Tibial nerve (tissue), 4 donors: ENCODE measurements at regions not wholly inside any gene's neighbourhood (a gene's known extent, or its start where the extent isn't known, plus 50 kb on each side); places are given as distances from the start of the nearest gene placed in this dataset.

Experiments used
- DNase-seq, 2 donors: peaks; one replicate each; pipeline ENCODE4 v3.0.0-alpha.2; 2019; ENCODE audit warnings: low spot score in 2 of 2
- H3K27ac ChIP-seq, 4 donors: fragments of 200-600 bp; sonication (generic) in 3 of 4; one replicate each; pipeline ENCODE4 v1.5.1; 2017 to 2019; ENCODE audit warnings: mild to moderate bottlenecking in 1 of 4
- H3K27me3 ChIP-seq, 2 donors: fragments of 200-600 bp; sonication (generic) in 1 of 2; one replicate each; pipeline versions ENCODE4 v1.5.1 to v1.6.0; 2017 to 2019
- H3K36me3 ChIP-seq, 3 donors: fragments of 200-600 bp; sonication (generic); one replicate each; pipeline ENCODE4 v1.5.1; 2018 to 2019
- H3K4me1 ChIP-seq, 4 donors: fragments of 200-600 bp; sonication (generic) in 3 of 4; one replicate each; pipeline ENCODE4 v1.5.1; 2017 to 2019
- H3K4me3 ChIP-seq, 4 donors: fragments of 200-600 bp; sonication (generic) in 3 of 4; one replicate each; pipeline ENCODE4 v1.5.1; 2017 to 2019; ENCODE audit warnings: mild to moderate bottlenecking in 1 of 4, moderate library complexity in 1 of 4
- H3K9me3 ChIP-seq, 4 donors: fragments of 200-600 bp; sonication (generic) in 3 of 4; one replicate each; pipeline ENCODE4 v1.5.1; 2017 to 2019
- EP300 ChIP-seq, 2 donors: sonication (generic); formaldehyde crosslinking; IDR thresholded peaks; one replicate each; pipeline ENCODE4 v1.6.1; 2017; ENCODE audit warnings: antibody characterized with exemption in 2 of 2, mild to moderate bottlenecking in 1 of 2
- POLR2A ChIP-seq, 2 donors: fragments of 450-650 bp; IDR thresholded peaks; one replicate each; pipeline ENCODE4 v1.6.1; 2017; ENCODE audit warnings: antibody characterized with exemption in 2 of 2, mild to moderate bottlenecking in 2 of 2, moderate library complexity in 2 of 2
- WGBS, 2 donors: methylation state at CpG; one replicate each; pipeline ENCODE4 v1.1.5; 2018; 5-methylcytosine and 5-hydroxymethylcytosine counted together
- TF ChIP-seq, protein P1 (sequence below), 5 experiments: fragments of 200-600 bp in 3 of 5; fragments of 450-650 bp in 2 of 5; sonication (generic) in 3 of 5; IDR thresholded peaks; one replicate each; pipeline ENCODE4 v1.5.1; 2016 to 2019; ENCODE audit warnings: antibody characterized with exemption in 5 of 5, mild to moderate bottlenecking in 3 of 5, moderate library complexity in 2 of 5

DNA sequence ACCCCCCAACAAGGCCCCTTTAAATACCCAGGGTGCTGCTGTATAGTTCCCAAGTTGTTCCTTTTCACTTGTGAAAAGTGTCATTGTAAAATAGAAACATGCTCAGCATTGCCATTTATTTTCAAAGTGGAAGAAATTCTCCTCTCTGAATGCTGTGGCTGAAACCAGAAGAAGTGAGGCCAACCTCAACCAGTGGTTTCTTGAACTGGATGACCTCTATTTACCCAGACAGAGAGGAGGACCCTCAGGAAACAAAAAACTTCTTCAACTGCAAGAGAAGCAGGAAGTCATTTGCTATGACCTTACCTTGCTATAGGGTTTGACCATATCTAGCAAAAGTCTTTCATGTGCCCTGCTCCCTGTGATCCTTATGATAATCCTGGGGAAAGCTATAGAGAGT, 209.7 kb upstream of the RARB start:
- Histone ChIP-seq H3K9me3 (no peaks in the 10 kb centered on the region), H3K36me3 (no peaks in the 10 kb centered on the region), H3K27me3 (no peaks in the 10 kb centered on the region), H3K4me3 (no peak overlapping the region), H3K4me1 (no peaks in the 10 kb centered on the region), H3K27ac (no peak overlapping the region)
- DNase-seq, result no peak
- TF ChIP-seq, protein P1, sequence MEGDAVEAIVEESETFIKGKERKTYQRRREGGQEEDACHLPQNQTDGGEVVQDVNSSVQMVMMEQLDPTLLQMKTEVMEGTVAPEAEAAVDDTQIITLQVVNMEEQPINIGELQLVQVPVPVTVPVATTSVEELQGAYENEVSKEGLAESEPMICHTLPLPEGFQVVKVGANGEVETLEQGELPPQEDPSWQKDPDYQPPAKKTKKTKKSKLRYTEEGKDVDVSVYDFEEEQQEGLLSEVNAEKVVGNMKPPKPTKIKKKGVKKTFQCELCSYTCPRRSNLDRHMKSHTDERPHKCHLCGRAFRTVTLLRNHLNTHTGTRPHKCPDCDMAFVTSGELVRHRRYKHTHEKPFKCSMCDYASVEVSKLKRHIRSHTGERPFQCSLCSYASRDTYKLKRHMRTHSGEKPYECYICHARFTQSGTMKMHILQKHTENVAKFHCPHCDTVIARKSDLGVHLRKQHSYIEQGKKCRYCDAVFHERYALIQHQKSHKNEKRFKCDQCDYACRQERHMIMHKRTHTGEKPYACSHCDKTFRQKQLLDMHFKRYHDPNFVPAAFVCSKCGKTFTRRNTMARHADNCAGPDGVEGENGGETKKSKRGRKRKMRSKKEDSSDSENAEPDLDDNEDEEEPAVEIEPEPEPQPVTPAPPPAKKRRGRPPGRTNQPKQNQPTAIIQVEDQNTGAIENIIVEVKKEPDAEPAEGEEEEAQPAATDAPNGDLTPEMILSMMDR (IDR thresholded peaks at IDR 0.05), result no peak
- TF ChIP-seq POLR2A (IDR thresholded peaks at IDR 0.05), result no peak
- TF ChIP-seq EP300 (IDR thresholded peaks at IDR 0.05), result no peak

DNA sequence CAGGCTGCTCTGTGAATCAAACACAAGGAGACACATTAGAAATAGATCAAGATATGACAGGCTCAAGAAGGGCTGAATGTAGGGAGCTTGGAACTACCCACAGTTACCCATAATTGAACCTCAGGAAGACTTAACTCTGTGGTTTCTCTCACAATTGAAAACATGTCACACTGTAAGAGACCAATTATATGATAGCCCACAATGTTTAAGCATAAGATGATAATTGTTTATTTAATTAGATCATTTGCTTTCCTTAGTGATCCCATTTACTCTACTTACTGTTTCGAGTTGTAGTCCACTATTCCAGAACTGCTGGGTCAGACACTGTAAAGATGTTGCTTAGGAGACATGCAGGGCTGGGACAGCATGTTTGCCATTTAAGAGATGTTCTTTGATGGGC, 201.3 kb upstream of the RARB start:
- no peak for DNase-seq
- Histone ChIP-seq H3K36me3 (no peaks in the 10 kb centered on the region), H3K27ac (no peak overlapping the region), H3K4me3 (no peak overlapping the region), H3K27me3 (no peaks in the 10 kb centered on the region), H3K4me1 (no peaks in the 10 kb centered on the region), H3K9me3 (no peaks in the 10 kb centered on the region)
- 74 to 85% methylated on average over 1 of the region's 1 CpG for WGBS, 2 donors
- TF ChIP-seq POLR2A (IDR thresholded peaks at IDR 0.05) (no peak), EP300 (IDR thresholded peaks at IDR 0.05) (no peak)
- TF ChIP-seq, protein P1 (IDR thresholded peaks at IDR 0.05), result no peak

DNA sequence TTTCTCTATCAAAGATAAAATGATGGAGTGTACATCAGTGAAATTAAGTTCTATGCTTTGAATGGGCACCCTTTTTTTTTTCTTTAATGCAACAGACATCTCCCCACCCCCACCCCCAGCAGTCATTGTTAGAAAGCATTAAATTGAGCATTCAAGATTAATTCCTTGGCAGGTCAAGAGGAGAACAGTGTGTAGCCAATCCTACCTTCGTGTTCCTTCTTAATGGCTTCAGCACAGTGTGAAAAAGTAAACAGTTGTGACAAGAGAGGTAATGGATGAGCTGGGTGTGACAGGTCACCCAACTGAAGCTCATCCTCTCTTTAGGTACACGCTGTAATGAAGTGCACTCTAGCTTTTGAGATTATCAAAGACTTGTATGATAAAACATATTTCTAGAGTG, 198.5 kb upstream of the RARB start:
- Histone ChIP-seq H3K27ac (no peak overlapping the region), H3K27me3 (no peaks in the 10 kb centered on the region), H3K36me3 (no peaks in the 10 kb centered on the region), H3K9me3 (no peaks in the 10 kb centered on the region), H3K4me3 (no peak overlapping the region), H3K4me1 (no peaks in the 10 kb centered on the region)
- WGBS, 2 donors, result 57 to 58% methylated on average over 2 of the region's 2 CpGs
- no peak for TF ChIP-seq EP300 (IDR thresholded peaks at IDR 0.05)
- TF ChIP-seq, protein P1 (IDR thresholded peaks at IDR 0.05), result no peak
- no peak for TF ChIP-seq POLR2A (IDR thresholded peaks at IDR 0.05)
- DNase-seq, result no peak

DNA sequence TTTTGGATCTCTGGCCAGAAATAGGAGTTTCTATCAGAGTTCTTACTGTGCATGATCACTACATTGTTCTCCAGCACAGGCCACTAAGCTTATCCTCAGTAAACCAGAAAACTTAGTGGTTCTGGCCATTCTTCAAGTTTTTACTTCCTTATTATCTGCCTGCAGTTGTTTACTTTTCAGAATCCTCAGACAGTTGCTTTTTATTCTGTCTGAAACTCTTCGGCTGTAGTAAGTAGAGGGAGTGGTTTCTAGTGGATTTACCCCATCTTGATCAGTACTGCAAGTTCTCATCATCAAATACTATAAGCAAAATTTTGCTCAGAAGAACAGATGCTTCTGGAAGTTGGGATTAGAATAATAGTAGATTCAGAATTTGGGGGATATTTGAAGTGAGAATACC, 193.0 kb upstream of the RARB start:
- TF ChIP-seq POLR2A (IDR thresholded peaks at IDR 0.05), result no peak
- TF ChIP-seq, protein P1 (IDR thresholded peaks at IDR 0.05), result no peak
- no peak for TF ChIP-seq EP300 (IDR thresholded peaks at IDR 0.05)
- no peaks in the 10 kb centered on the region for H3K4me1 ChIP-seq
- DNase-seq, result no peak
- no peaks in the 10 kb centered on the region for H3K9me3 ChIP-seq
- no peak overlapping the region for H3K27ac ChIP-seq
- H3K36me3 ChIP-seq, result no peaks in the 10 kb centered on the region
- no peak overlapping the region for H3K4me3 ChIP-seq
- WGBS, 2 donors, result 18 to 20% methylated on average over 1 of the region's 1 CpG
- H3K27me3 ChIP-seq, result no peaks in the 10 kb centered on the region

DNA sequence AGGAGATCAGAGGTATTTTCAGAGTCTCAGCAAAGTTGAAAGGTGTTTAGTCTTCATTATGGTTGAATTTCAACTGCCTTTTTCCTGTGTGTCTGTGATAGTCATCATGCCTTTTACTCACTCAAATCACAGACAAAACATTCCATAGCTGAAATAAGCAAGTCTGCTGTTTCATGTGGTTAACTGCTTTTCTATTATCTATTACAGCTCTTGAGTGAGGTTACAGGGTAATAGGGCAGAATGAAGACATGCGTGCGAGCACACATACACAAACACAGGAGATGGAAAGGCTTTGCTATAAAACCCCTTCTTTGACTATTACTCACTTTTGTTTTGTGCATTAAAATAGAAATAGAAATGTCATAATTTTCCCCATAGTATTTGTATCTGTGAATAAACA, 192.6 kb upstream of the RARB start:
- Histone ChIP-seq H3K27ac (no peak overlapping the region), H3K4me3 (no peak overlapping the region), H3K9me3 (no peaks in the 10 kb centered on the region), H3K4me1 (no peaks in the 10 kb centered on the region), H3K36me3 (no peaks in the 10 kb centered on the region), H3K27me3 (no peaks in the 10 kb centered on the region)
- 78 to 89% methylated on average over 2 of the region's 2 CpGs for WGBS, 2 donors
- TF ChIP-seq POLR2A (IDR thresholded peaks at IDR 0.05) (no peak), EP300 (IDR thresholded peaks at IDR 0.05) (no peak)
- TF ChIP-seq, protein P1 (IDR thresholded peaks at IDR 0.05), result no peak
- no peak for DNase-seq
